PC-3 (cell line): ENCODE measurements at regions not wholly inside any gene's neighbourhood (a gene's known extent, or its start where the extent isn't known, plus 50 kb on each side); places are given as distances from the start of the nearest gene placed in this dataset.

Source experiments
- EZH2 ChIP-seq: fragments of 300-600 bp; sonication (generic); IDR thresholded peaks from one replicate; pipeline ENCODE4 v1.6.1; 2017; ENCODE audit warnings: antibody characterized with exemption, mild to moderate bottlenecking, low read length; ENCODE audit not compliant: unreplicated experiment
- EZH2phosphoT487 ChIP-seq: fragments of 300-600 bp; sonication (generic); IDR thresholded peaks from 2 replicates; pipeline ENCODE4 v1.6.1; 2018; ENCODE audit warnings: mild to moderate bottlenecking, antibody characterized with exemption, low read length, borderline replicate concordance
- TF ChIP-seq, protein P1 (sequence below): fragments of 300-600 bp; sonication (generic); conservative IDR thresholded peaks from 2 replicates; pipeline ENCODE4 v1.5.1; 2017; ENCODE audit warnings: antibody characterized with exemption, low read depth, mild to moderate bottlenecking, low read length

DNA sequence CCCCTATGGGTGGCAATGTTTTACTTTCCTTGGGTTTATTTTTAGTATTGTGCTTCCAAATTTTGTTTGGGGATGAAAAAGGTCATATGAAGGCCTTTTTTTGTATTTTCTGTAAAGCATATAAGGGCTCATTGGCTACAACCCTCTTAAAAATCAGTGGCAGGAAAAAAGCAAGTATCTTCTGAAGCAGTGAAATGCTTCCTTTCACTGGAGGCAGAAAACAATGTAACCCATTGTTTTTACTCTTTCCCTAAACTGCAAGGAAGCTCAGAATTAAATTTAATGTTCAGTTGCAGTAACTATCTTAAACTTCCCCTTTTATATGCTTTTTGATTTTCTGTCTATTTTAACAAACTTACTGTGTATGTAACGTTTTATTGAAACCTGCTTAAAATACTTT is 148.7 kb upstream of the LYZL1 start:
- TF ChIP-seq, protein P1, sequence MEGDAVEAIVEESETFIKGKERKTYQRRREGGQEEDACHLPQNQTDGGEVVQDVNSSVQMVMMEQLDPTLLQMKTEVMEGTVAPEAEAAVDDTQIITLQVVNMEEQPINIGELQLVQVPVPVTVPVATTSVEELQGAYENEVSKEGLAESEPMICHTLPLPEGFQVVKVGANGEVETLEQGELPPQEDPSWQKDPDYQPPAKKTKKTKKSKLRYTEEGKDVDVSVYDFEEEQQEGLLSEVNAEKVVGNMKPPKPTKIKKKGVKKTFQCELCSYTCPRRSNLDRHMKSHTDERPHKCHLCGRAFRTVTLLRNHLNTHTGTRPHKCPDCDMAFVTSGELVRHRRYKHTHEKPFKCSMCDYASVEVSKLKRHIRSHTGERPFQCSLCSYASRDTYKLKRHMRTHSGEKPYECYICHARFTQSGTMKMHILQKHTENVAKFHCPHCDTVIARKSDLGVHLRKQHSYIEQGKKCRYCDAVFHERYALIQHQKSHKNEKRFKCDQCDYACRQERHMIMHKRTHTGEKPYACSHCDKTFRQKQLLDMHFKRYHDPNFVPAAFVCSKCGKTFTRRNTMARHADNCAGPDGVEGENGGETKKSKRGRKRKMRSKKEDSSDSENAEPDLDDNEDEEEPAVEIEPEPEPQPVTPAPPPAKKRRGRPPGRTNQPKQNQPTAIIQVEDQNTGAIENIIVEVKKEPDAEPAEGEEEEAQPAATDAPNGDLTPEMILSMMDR = no peak
- TF ChIP-seq EZH2 (no peak), EZH2phosphoT487 (no peak)
